BJ (cell line): ENCODE measurements at regions not wholly inside any gene's neighbourhood (a gene's known extent, or its start where the extent isn't known, plus 50 kb on each side); places are given as distances from the start of the nearest gene placed in this dataset.

ENCODE experiments used
- CTCF ChIA-PET: fragments of 350-600 bp; formaldehyde crosslinking; extraction: SDS; loops from one replicate; lab custom pipeline; 2021; ENCODE audit warnings: antibody characterized with exemption, inconsistent platforms; lab: Yijun Ruan, JAX
- POLR2A ChIA-PET: fragments of 300-600 bp; sonication (Branson Sonifier 250); formaldehyde crosslinking; extraction: SDS; loops from one replicate; lab custom pipeline; 2021; ENCODE audit warnings: antibody characterized with exemption; lab: Charles Lee
- DNase-seq: peaks from one replicate; pipeline ENCODE4 v3.0.0-alpha.2; 2011; ENCODE audit warnings: low read depth
- H3K27me3 ChIP-seq: 2 replicates; pipeline ENCODE4 v1.6.0; 2011; ENCODE audit warnings: low read length; ENCODE audit not compliant: control insufficient read depth, insufficient read depth
- H3K36me3 ChIP-seq: 2 replicates; pipeline ENCODE4 v1.5.1; 2011; ENCODE audit warnings: low read length; ENCODE audit not compliant: control insufficient read depth, insufficient read depth
- H3K4me3 ChIP-seq: 2 replicates; pipeline ENCODE4 v1.5.1; 2011; ENCODE audit warnings: low read depth, mild to moderate bottlenecking, control low read depth, low read length
- TF ChIP-seq, protein P1 (sequence below): IDR thresholded peaks from 2 replicates; pipeline ENCODE4 v1.5.1; 2011; ENCODE audit warnings: low read depth, mild to moderate bottlenecking, control low read depth, inconsistent platforms, low read length, moderate library complexity; ENCODE audit not compliant: insufficient read depth

DNA sequence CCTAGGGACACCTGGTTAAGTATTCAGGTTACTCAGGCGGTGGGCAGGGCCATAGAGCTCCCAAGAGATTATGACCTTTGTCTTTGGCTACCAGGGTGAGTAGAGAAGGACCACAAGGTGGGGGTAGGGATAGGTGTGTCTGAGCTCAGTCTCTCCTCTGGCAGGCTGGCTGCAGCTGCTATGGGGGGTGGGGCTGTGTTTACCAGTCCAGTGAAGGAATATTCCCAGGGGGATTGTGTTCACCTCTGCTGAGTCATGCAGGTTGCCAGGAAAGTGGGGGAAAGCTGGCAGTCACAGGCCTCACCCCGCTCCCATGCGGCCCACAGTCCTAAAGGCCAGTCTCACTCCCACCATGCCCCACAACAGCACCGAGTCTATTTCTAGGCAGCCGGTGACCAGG lies 53.6 kb upstream of the POU5F2 start:
- CTCF ChIA-PET, result interaction anchor here (0.9 kb wide), 1 partner anchor 186 kb away, joined by 3 read pairs; no protein-coding TSS in a partner anchor
- TF ChIP-seq, protein P1, sequence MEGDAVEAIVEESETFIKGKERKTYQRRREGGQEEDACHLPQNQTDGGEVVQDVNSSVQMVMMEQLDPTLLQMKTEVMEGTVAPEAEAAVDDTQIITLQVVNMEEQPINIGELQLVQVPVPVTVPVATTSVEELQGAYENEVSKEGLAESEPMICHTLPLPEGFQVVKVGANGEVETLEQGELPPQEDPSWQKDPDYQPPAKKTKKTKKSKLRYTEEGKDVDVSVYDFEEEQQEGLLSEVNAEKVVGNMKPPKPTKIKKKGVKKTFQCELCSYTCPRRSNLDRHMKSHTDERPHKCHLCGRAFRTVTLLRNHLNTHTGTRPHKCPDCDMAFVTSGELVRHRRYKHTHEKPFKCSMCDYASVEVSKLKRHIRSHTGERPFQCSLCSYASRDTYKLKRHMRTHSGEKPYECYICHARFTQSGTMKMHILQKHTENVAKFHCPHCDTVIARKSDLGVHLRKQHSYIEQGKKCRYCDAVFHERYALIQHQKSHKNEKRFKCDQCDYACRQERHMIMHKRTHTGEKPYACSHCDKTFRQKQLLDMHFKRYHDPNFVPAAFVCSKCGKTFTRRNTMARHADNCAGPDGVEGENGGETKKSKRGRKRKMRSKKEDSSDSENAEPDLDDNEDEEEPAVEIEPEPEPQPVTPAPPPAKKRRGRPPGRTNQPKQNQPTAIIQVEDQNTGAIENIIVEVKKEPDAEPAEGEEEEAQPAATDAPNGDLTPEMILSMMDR, result no peak
- peaks cover 1% of the 10 kb centered on the region; the same call in 1 of the 2 replicates for H3K36me3 ChIP-seq
- no peaks in the 10 kb centered on the region for H3K27me3 ChIP-seq
- POLR2A ChIA-PET, result no interaction called here
- no peak overlapping the region for H3K4me3 ChIP-seq
- no peak for DNase-seq

DNA sequence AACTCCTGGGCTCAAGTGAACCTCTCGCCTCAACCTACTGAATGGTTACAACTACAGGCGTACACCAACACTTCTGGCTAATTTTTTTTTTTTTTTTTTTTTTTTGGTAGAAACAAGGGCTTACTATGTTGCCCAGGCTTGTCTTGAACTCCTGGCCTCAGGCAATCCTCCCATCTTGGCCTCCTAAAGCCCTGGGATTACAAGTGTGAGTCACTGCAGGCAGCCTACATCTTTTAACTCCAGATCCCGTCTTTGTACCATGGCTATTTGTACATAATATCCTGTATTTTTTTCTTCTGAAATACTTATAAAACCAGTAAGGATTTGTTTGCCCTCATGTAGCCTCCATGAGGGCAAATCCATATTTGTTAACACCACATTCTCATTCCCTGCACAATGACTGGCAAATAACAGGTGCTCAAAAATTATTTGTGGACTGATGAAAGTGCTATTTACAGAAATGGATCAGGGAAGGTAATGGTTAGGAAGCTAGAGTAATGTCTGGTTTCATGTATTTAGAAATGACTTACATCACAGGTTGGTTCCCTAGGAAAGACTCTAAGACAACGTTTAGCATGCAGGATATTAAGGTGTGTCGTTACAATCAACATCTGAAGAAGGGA lies 51.9 kb upstream of the POU5F2 start:
- TF ChIP-seq, protein P1, result no peak
- Histone ChIP-seq H3K27me3 (no peaks in the 10 kb centered on the region), H3K4me3 (no peak overlapping the region), H3K36me3 (peaks cover 1% of the 10 kb centered on the region; the same call in 1 of the 2 replicates)
- ChIA-PET CTCF (interaction anchor here (1.3 kb wide), 1 partner anchor 9 kb away, joined by 4 read pairs; no protein-coding TSS in a partner anchor), POLR2A (interaction anchor here (0.5 kb wide), 1 partner anchor 69 kb away, joined by 3 read pairs; no protein-coding TSS in a partner anchor)
- DNase-seq, result no peak

DNA sequence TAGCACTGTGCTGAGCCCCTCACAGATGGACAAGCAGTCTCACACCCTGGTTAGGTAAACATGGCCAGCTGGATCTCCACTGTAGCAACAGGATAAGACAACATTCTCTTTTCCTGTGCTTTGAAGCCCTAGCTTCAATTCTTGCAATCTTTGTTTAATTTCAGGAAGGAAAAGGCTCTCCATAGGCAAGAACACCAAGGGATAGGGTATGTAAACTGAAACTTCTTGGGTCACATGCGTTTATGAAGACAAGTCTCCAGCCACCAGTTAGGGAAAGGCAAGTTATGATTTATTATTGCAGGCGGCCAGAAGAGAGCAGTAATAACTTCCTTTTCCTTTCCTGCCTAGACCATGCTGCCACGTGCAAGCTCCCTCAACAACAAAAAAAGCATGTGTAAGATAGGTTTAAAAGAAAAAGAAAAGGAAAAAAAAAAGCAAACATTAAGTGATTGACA lies 50.1 kb upstream of the POU5F2 start:
- peaks cover 1% of the 10 kb centered on the region; the same call in 1 of the 2 replicates for H3K36me3 ChIP-seq
- TF ChIP-seq, protein P1, result no peak
- H3K27me3 ChIP-seq, result no peaks in the 10 kb centered on the region; the same call in 1 of the 2 replicates
- CTCF ChIA-PET, result interaction anchor here (0.6 to 4.0 kb wide), 3 partner anchors 9 to 183 kb away, joined by 3 to 18 read pairs (median 4); no protein-coding TSS in a partner anchor
- no peak for DNase-seq
- no peak overlapping the region for H3K4me3 ChIP-seq
- POLR2A ChIA-PET, result no interaction called here
